GM12892 (cell line): ENCODE measurements at regions not wholly inside any gene's neighbourhood (a gene's known extent, or its start where the extent isn't known, plus 50 kb on each side); places are given as distances from the start of the nearest gene placed in this dataset.

Source experiments
- POLR2A ChIP-seq: IDR thresholded peaks from 2 replicates; pipeline ENCODE4 v1.6.1; 2011; ENCODE audit warnings: low read depth, low read length, control low read depth
- POLR2AphosphoS5 ChIP-seq: IDR thresholded peaks from 2 replicates; pipeline ENCODE4 v1.6.1; 2011; ENCODE audit warnings: low read depth, low read length, control low read depth
- TAF1 ChIP-seq: IDR thresholded peaks from 2 replicates; pipeline ENCODE4 v1.6.1; 2011; ENCODE audit warnings: low read depth, mild to moderate bottlenecking, control low read depth, low read length, borderline replicate concordance

- TF ChIP-seq TAF1 (no peak), POLR2A (no peak), POLR2AphosphoS5 (no peak)
Observed at GRCh38 chr2:6545336-6545735, 320.4 kb downstream of the CMPK2 start.
